Neural crest cell (in vitro differentiated cells): ENCODE measurements at regions not wholly inside any gene's neighbourhood (a gene's known extent, or its start where the extent isn't known, plus 50 kb on each side); places are given as distances from the start of the nearest gene placed in this dataset.

Experiments used
- DNase-seq: peaks from one replicate; pipeline ENCODE4 v3.0.0; 2021; ENCODE audit warnings: low read depth, mixed read lengths, low spot score
- H3K27ac Mint-ChIP-seq: one replicate; pipeline ENCODE4 v1.8.0; 2021; ENCODE audit warnings: mild to moderate bottlenecking, mixed read lengths; ENCODE audit not compliant: unreplicated experiment
- H3K27me3 Mint-ChIP-seq: 2 replicates; pipeline ENCODE4 v1.8.0; 2021; ENCODE audit warnings: low read depth, mild to moderate bottlenecking, mixed read lengths
- H3K36me3 Mint-ChIP-seq: 2 replicates; pipeline ENCODE4 v1.8.0; 2021; ENCODE audit warnings: low read depth, mild to moderate bottlenecking, mixed read lengths
- H3K4me1 Mint-ChIP-seq: 2 replicates; pipeline ENCODE4 v1.8.0; 2021; ENCODE audit warnings: mixed read lengths
- H3K4me3 Mint-ChIP-seq: one replicate; pipeline ENCODE4 v1.8.0; 2021; ENCODE audit warnings: mild to moderate bottlenecking, mixed read lengths
- H3K9me3 Mint-ChIP-seq: 2 replicates; pipeline ENCODE4 v1.8.0; 2021; ENCODE audit warnings: mixed read lengths
- CTCF ChIP-seq: fragments of 200-600 bp; sonication (generic); conservative IDR thresholded peaks from 2 replicates; pipeline ENCODE4 v1.5.0; 2021; ENCODE audit warnings: antibody characterized with exemption, mild to moderate bottlenecking

GRCh38 chr6:164756142-164756541, 553.3 kb downstream of the C6orf118 start:
- H3K9me3 Mint-ChIP-seq: peaks cover 9% of the 10 kb centered on the region
- H3K27me3 Mint-ChIP-seq: no peaks in the 10 kb centered on the region

GRCh38 chr6:164753517-164753916, 555.9 kb downstream of the C6orf118 start:
- Mint-ChIP-seq H3K36me3 (no peaks in the 10 kb centered on the region), H3K4me3 (no peak overlapping the region), H3K9me3 (peaks cover 6% of the 10 kb centered on the region), H3K27me3 (no peaks in the 10 kb centered on the region), H3K27ac (no peak overlapping the region), H3K4me1 (peaks cover 20% of the 10 kb centered on the region)
- DNase-seq: no peak
- no peak for TF ChIP-seq CTCF

More at GRCh38 chr6:164756142-164756541, 553.3 kb downstream of the C6orf118 start:
- Mint-ChIP-seq H3K36me3 (peaks cover 2% of the 10 kb centered on the region), H3K4me1 (peaks cover 14% of the 10 kb centered on the region), H3K27ac (no peak overlapping the region), H3K4me3 (no peak overlapping the region)
- no peak for TF ChIP-seq CTCF
- DNase-seq: no peak

GRCh38 chr6:164751395-164751794, 558.0 kb downstream of the C6orf118 start:
- Mint-ChIP-seq H3K27ac (no peak overlapping the region), H3K4me3 (no peak overlapping the region), H3K4me1 (peaks cover 17% of the 10 kb centered on the region), H3K36me3 (no peaks in the 10 kb centered on the region), H3K9me3 (peaks cover 3% of the 10 kb centered on the region), H3K27me3 (no peaks in the 10 kb centered on the region)
- no peak for TF ChIP-seq CTCF
- DNase-seq: no peak

GRCh38 chr6:164750128-164750527, 559.3 kb downstream of the C6orf118 start:
- Mint-ChIP-seq H3K27me3 (no peaks in the 10 kb centered on the region), H3K4me3 (no peak overlapping the region), H3K9me3 (peaks cover 3% of the 10 kb centered on the region), H3K4me1 (peaks cover 14% of the 10 kb centered on the region), H3K27ac (no peak overlapping the region), H3K36me3 (no peaks in the 10 kb centered on the region)
- no peak for TF ChIP-seq CTCF
- DNase-seq: no peak

GRCh38 chr6:164749221-164750064, 560.0 kb downstream of the C6orf118 start:
- no peak for TF ChIP-seq CTCF
- peaks cover 3% of the 10 kb centered on the region for H3K9me3 Mint-ChIP-seq
- H3K27ac Mint-ChIP-seq: no peak overlapping the region
- DNase-seq: no peak
- H3K4me3 Mint-ChIP-seq: no peak overlapping the region
- H3K4me1 Mint-ChIP-seq: peaks cover 14% of the 10 kb centered on the region
- no peaks in the 10 kb centered on the region for H3K27me3 Mint-ChIP-seq
- H3K36me3 Mint-ChIP-seq: no peaks in the 10 kb centered on the region
